H1 (cell line): ENCODE measurements at regions not wholly inside any gene's neighbourhood (a gene's known extent, or its start where the extent isn't known, plus 50 kb on each side); places are given as distances from the start of the nearest gene placed in this dataset.

Experiments
- CTCF ChIA-PET: fragments of 300-600 bp; sonication (Branson Sonifier 250); formaldehyde crosslinking; loops from one replicate; lab custom pipeline; 2021; ENCODE audit not compliant: partially characterized antibody; lab: Charles Lee
- POLR2A ChIA-PET: fragments of 300-600 bp; sonication (Branson Sonifier 250); formaldehyde crosslinking; loops from one replicate; lab custom pipeline; 2021; ENCODE audit warnings: inconsistent platforms; ENCODE audit not compliant: partially characterized antibody; lab: Charles Lee
- DNase-seq, 2 experiments: peaks; one replicate each; pipeline versions ENCODE4 v3.0.0 to v3.0.0-alpha.2; 2010 to 2022; ENCODE audit warnings: low spot score in 2 of 2, low read depth in 1 of 2, mixed read lengths in 1 of 2
- FAIRE-seq: peaks from 2 replicates; lab custom pipeline; 2011; peaks lifted over from hg19 to GRCh38; lab: Jason Lieb, UNC
- H2AFZ ChIP-seq: 2 replicates; pipeline ENCODE4 v1.8.1; 2012; ENCODE audit warnings: low read length, inconsistent platforms
- H2AK5ac ChIP-seq: 2 replicates; pipeline ENCODE4 v1.6.1; 2013; ENCODE audit warnings: low read depth, low read length
- H2BK120ac ChIP-seq: replicated peaks from 2 replicates; pipeline ENCODE3; 2013; ENCODE audit warnings: low read depth, low read length, inconsistent platforms
- H2BK12ac ChIP-seq: 2 replicates; pipeline ENCODE4 v1.6.1; 2013; ENCODE audit warnings: low read depth, low read length
- H2BK15ac ChIP-seq: 2 replicates; pipeline ENCODE4 v1.6.1; 2013; ENCODE audit warnings: low read length
- H2BK20ac ChIP-seq: 2 replicates; pipeline ENCODE4 v1.6.1; 2013; ENCODE audit warnings: low read length
- H2BK5ac ChIP-seq: 2 replicates; pipeline ENCODE4 v1.6.1; 2013; ENCODE audit warnings: low read depth, low read length
- H3K14ac ChIP-seq: 2 replicates; pipeline ENCODE4 v1.6.1; 2013; ENCODE audit warnings: inconsistent platforms; ENCODE audit not compliant: insufficient read length
- H3K18ac ChIP-seq: 2 replicates; pipeline ENCODE4 v1.6.1; 2013; ENCODE audit warnings: low read length; ENCODE audit errors: extremely low read depth
- H3K23ac ChIP-seq: 2 replicates; pipeline ENCODE4 v1.6.1; 2013; ENCODE audit warnings: inconsistent platforms; ENCODE audit not compliant: insufficient read length
- H3K23me2 ChIP-seq: 2 replicates; pipeline ENCODE4 v1.6.1; 2013; ENCODE audit warnings: low read depth, low read length
- H3K27ac ChIP-seq: 2 replicates; pipeline ENCODE4 v1.6.1; 2011; ENCODE audit warnings: low read depth, low read length, inconsistent platforms
- H3K27me3 ChIP-seq, 4 experiments: replicated peaks in 1 of 4; 1 replicate in 1 of 4; 2 replicates in 3 of 4; pipeline versions ENCODE4 v1.6.1 to v1.8.1; 2011 to 2013; ENCODE audit warnings: low read length in 3 of 4, mild to moderate bottlenecking in 3 of 4, inconsistent platforms in 2 of 4, mixed read lengths in 2 of 4, moderate library complexity in 1 of 4; ENCODE audit not compliant: control insufficient read depth in 3 of 4, insufficient read depth in 3 of 4; ENCODE audit errors: extremely low read depth in 1 of 4
- H3K36me3 ChIP-seq, 4 experiments: 2 replicates each; pipeline versions ENCODE4 v1.6.1 to v1.8.1; 2011 to 2013; ENCODE audit warnings: mild to moderate bottlenecking in 4 of 4, low read length in 3 of 4, moderate library complexity in 2 of 4, control low read depth in 1 of 4, inconsistent platforms in 1 of 4; ENCODE audit not compliant: insufficient read depth in 4 of 4, control insufficient read depth in 2 of 4
- H3K4ac ChIP-seq: replicated peaks from 2 replicates; pipeline ENCODE3; 2013; ENCODE audit warnings: low read length, low read depth, mixed read lengths, inconsistent platforms; ENCODE audit not compliant: insufficient read length
- H3K4me1 ChIP-seq, 4 experiments: replicated peaks in 1 of 4; 1 replicate in 1 of 4; 2 replicates in 3 of 4; pipeline versions ENCODE4 v1.6.1 to v1.8.1; 2011 to 2013; ENCODE audit warnings: low read length in 3 of 4, inconsistent platforms in 2 of 4, mixed read lengths in 1 of 4; ENCODE audit not compliant: insufficient read depth in 4 of 4, control insufficient read depth in 3 of 4
- H3K4me2 ChIP-seq, 2 experiments: 2 replicates each; pipeline versions ENCODE4 v1.6.1 to v1.8.1; 2011 to 2013; ENCODE audit warnings: low read depth in 2 of 2, low read length in 2 of 2, control low read depth in 1 of 2, inconsistent platforms in 1 of 2, mild to moderate bottlenecking in 1 of 2; ENCODE audit not compliant: insufficient read depth in 1 of 2
- H3K4me3 ChIP-seq, 4 experiments: fragments of 200-600, 300-600 bp in 1 of 4; sonication (generic), shearing (Covaris generic), sonication (Bioruptor Twin) in 1 of 4; 2 replicates each; pipeline versions ENCODE4 v1.5.1 to v1.8.1; 2011 to 2016; ENCODE audit warnings: low read length in 4 of 4, low read depth in 3 of 4, control low read depth in 2 of 4, inconsistent platforms in 2 of 4, mild to moderate bottlenecking in 2 of 4, mixed read lengths in 1 of 4, moderate library complexity in 1 of 4; ENCODE audit not compliant: insufficient read depth in 2 of 4; ENCODE audit errors: extremely low read depth in 1 of 4
- H3K56ac ChIP-seq: replicated peaks from 2 replicates; pipeline ENCODE3; 2013; ENCODE audit warnings: low read depth, mild to moderate bottlenecking, mixed read lengths, low read length, inconsistent platforms; ENCODE audit not compliant: insufficient read length
- H3K79me1 ChIP-seq: 2 replicates; pipeline ENCODE4 v1.6.1; 2013; ENCODE audit warnings: low read depth, low read length, control low read depth
- H3K79me2 ChIP-seq, 2 experiments: 2 replicates each; pipeline versions ENCODE4 v1.6.1 to v1.8.1; 2012 to 2013; ENCODE audit warnings: low read length in 2 of 2, mild to moderate bottlenecking in 2 of 2, inconsistent platforms in 1 of 2; ENCODE audit not compliant: insufficient read depth in 2 of 2, control insufficient read depth in 1 of 2
- H3K9ac ChIP-seq, 4 experiments: replicated peaks in 1 of 4; 1 replicate in 1 of 4; 2 replicates in 3 of 4; pipeline versions ENCODE4 v1.6.1 to v1.8.1; 2011 to 2013; ENCODE audit warnings: low read depth in 3 of 4, low read length in 3 of 4, control low read depth in 2 of 4, mild to moderate bottlenecking in 2 of 4, moderate library complexity in 2 of 4, inconsistent platforms in 1 of 4; ENCODE audit errors: extremely low read depth in 1 of 4
- H3K9me3 ChIP-seq, 2 experiments: 2 replicates each; pipeline versions ENCODE4 v1.6.1 to v1.8.1; 2012 to 2013; ENCODE audit warnings: mild to moderate bottlenecking in 2 of 2, moderate library complexity in 2 of 2, control low read depth in 1 of 2, inconsistent platforms in 1 of 2, low read depth in 1 of 2, low read length in 1 of 2, mixed read lengths in 1 of 2; ENCODE audit not compliant: insufficient read depth in 2 of 2
- H4K20me1 ChIP-seq, 2 experiments: replicated peaks in 1 of 2; 2 replicates each; pipeline versions ENCODE3 to v1.8.1; 2011 to 2013; ENCODE audit warnings: inconsistent platforms in 2 of 2, low read length in 2 of 2, mild to moderate bottlenecking in 1 of 2; ENCODE audit not compliant: insufficient read depth in 2 of 2, control insufficient read depth in 1 of 2
- H4K5ac ChIP-seq: 2 replicates; pipeline ENCODE4 v1.6.1; 2013; ENCODE audit warnings: low read length, low read depth, mixed read lengths, inconsistent platforms; ENCODE audit not compliant: insufficient read length
- H4K8ac ChIP-seq: 2 replicates; pipeline ENCODE4 v1.8.0; 2013; ENCODE audit warnings: mild to moderate bottlenecking, moderate library complexity, low read length, inconsistent platforms; ENCODE audit not compliant: insufficient read depth; ENCODE audit errors: extremely low read depth
- H4K91ac ChIP-seq: replicated peaks from 2 replicates; pipeline ENCODE3; 2013; ENCODE audit warnings: low read length, mixed read lengths, inconsistent platforms; ENCODE audit not compliant: insufficient read length
- KDM4A ChIP-seq: IDR thresholded peaks from one replicate; pipeline ENCODE4 v1.7.1; 2012; ENCODE audit warnings: low read depth, mild to moderate bottlenecking, moderate library complexity, low read length, inconsistent platforms; ENCODE audit not compliant: severe bottlenecking
- WGBS, 2 experiments: shearing (Covaris generic) in 1 of 2; methylation state at CpG; one replicate each; pipeline versions ENCODE4 v1.1.6 to v1.1.7; 2013 to 2015; ENCODE audit warnings: low lambda C conversion rate in 2 of 2, mixed read lengths in 2 of 2, inconsistent platforms in 1 of 2, low coverage in 1 of 2, missing lambda C conversion rate in 1 of 2; ENCODE audit not compliant: insufficient replicate concordance in 2 of 2, insufficient coverage in 1 of 2, insufficient read length in 1 of 2; ENCODE audit errors: extremely low coverage in 1 of 2, missing lambda C conversion rate in 1 of 2; 5-methylcytosine and 5-hydroxymethylcytosine counted together

DNA sequence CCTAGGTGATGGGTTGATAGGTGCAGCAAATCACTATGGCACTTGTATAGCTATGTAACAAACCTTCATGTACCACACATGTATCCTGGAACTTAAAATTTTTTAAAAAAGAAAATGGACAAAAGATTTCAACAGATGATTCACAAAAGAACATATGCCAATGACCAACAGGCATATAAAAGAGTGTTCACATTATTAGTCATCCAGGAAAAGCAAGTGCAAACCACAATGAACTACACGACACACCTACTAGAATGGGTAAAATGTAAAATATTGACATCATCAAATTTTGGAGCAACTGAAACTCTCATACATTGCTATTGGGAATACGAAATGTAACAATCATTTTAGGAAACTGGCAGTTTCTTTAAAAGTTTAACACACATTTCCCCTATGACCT is 109.9 kb downstream of the YIPF5 start:
- WGBS, 2 experiments, result 97% methylated on average over 2 of the region's 2 CpGs; no CpG with 5 or more reads in 1 of the 2 experiments
- ChIA-PET CTCF (no interaction called here), POLR2A (no interaction called here)
- no peak overlapping the region for H4K8ac ChIP-seq
- H3K23me2 ChIP-seq, result no peaks in the 10 kb centered on the region
- FAIRE-seq, result no peak
- no peaks in the 10 kb centered on the region for H3K79me1 ChIP-seq
- H2BK5ac ChIP-seq, result no peak overlapping the region
- peaks cover 3 to 6% of the 10 kb centered on the region in 2 experiments; a peak in 3 of 4 replicates for H3K9me3 ChIP-seq
- no peak overlapping the region for H2AK5ac ChIP-seq
- H3K9ac ChIP-seq, result no peak overlapping the region
- DNase-seq, result no peak
- no peak for TF ChIP-seq KDM4A
- no peaks in the 10 kb centered on the region for H4K20me1 ChIP-seq
- H2BK15ac ChIP-seq, result no peak overlapping the region
- H3K36me3 ChIP-seq, result no peaks in the 10 kb centered on the region
- H3K18ac ChIP-seq, result no peak overlapping the region
- no peak overlapping the region for H2BK20ac ChIP-seq
- H2BK12ac ChIP-seq, result no peak overlapping the region
- no peaks in the 10 kb centered on the region for H3K4me1 ChIP-seq
- H3K79me2 ChIP-seq, result no peaks in the 10 kb centered on the region
- no peak overlapping the region for H3K27ac ChIP-seq
- no peak overlapping the region for H3K56ac ChIP-seq
- H3K23ac ChIP-seq, result no peak overlapping the region
- no peak overlapping the region for H3K14ac ChIP-seq
- no peaks in the 10 kb centered on the region for H3K27me3 ChIP-seq
- no peak overlapping the region for H3K4ac ChIP-seq
- H2AFZ ChIP-seq, result no peak overlapping the region
- H2BK120ac ChIP-seq, result no peak overlapping the region
- no peak overlapping the region for H4K91ac ChIP-seq
- H3K4me3 ChIP-seq, result no peak overlapping the region
- H3K4me2 ChIP-seq, result no peak overlapping the region
- H4K5ac ChIP-seq, result no peak overlapping the region
